ENCODE measurements at regions not wholly inside any gene's neighbourhood (a gene's known extent, or its start where the extent isn't known, plus 50 kb on each side); places are given as distances from the start of the nearest gene placed in this dataset.

DNA sequence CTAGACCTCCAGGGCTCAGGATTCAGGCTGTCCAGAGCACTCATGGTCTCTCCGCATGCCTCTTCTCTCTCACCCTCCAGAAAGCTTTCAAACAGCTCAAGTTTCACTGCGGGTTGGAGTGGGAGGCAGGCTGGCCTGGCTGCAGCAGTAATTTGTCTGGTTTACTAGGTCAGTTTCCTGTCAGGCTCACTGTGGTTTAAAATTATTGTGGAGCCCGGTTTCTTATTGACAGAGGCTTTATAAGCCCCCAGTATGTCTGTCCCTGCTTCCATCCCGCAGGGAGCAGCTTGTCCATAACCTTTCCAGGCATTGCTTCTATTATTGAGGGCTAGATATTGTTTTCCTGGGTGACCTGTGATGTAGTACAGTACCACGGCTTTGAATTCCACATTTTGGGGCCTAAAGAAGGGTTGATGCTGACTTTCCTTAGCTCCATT lies 235.3 kb upstream of the SORL1-AS1 start:
- H3K36me3 ChIP-seq (replicated peaks; ENCODE audit: insufficient read depth, low read length), result no peaks in the 10 kb centered on the region
- H3F3A ChIP-seq (ENCODE audit: insufficient read depth, low read length), result no peaks in the 10 kb centered on the region
- H3K9me3 ChIP-seq (replicated peaks; ENCODE audit: insufficient read depth, low read length), result no peaks in the 10 kb centered on the region
- H3K79me2 ChIP-seq (ENCODE audit: low read length), result no peaks in the 10 kb centered on the region
- DNase-seq, result no peak
- H3K9ac ChIP-seq (ENCODE audit: low read length), result no peak overlapping the region
- H3K27me3 ChIP-seq (replicated peaks; ENCODE audit: insufficient read depth, low read length), result no peaks in the 10 kb centered on the region
- no peaks in the 10 kb centered on the region for H3K9me2 ChIP-seq (replicated peaks; ENCODE audit: insufficient read depth, low read length)
- no peaks in the 10 kb centered on the region for H4K20me1 ChIP-seq (ENCODE audit: insufficient read depth, low read length)
- H2AFZ ChIP-seq (ENCODE audit: low read length), result no peak overlapping the region
- H3K4me1 ChIP-seq (ENCODE audit: low read length), result no peaks in the 10 kb centered on the region
- no peak overlapping the region for H3K4me3 ChIP-seq (ENCODE audit: low read length)
- H3K27ac ChIP-seq (ENCODE audit: low read length), result no peak overlapping the region
- H3K4me2 ChIP-seq (ENCODE audit: low read depth, low read length), result no peak overlapping the region
- TF ChIP-seq EZH2 (optimal IDR thresholded peaks at IDR 0.05; ENCODE audit: low read depth, low read length), result no peak
- no peak for TF ChIP-seq EZH2phosphoT487 (IDR thresholded peaks at IDR 0.05; ENCODE audit: low read length)
- TF ChIP-seq, protein P1, sequence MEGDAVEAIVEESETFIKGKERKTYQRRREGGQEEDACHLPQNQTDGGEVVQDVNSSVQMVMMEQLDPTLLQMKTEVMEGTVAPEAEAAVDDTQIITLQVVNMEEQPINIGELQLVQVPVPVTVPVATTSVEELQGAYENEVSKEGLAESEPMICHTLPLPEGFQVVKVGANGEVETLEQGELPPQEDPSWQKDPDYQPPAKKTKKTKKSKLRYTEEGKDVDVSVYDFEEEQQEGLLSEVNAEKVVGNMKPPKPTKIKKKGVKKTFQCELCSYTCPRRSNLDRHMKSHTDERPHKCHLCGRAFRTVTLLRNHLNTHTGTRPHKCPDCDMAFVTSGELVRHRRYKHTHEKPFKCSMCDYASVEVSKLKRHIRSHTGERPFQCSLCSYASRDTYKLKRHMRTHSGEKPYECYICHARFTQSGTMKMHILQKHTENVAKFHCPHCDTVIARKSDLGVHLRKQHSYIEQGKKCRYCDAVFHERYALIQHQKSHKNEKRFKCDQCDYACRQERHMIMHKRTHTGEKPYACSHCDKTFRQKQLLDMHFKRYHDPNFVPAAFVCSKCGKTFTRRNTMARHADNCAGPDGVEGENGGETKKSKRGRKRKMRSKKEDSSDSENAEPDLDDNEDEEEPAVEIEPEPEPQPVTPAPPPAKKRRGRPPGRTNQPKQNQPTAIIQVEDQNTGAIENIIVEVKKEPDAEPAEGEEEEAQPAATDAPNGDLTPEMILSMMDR (IDR thresholded peaks at IDR 0.05; ENCODE audit: low read length), result no peak

DNA sequence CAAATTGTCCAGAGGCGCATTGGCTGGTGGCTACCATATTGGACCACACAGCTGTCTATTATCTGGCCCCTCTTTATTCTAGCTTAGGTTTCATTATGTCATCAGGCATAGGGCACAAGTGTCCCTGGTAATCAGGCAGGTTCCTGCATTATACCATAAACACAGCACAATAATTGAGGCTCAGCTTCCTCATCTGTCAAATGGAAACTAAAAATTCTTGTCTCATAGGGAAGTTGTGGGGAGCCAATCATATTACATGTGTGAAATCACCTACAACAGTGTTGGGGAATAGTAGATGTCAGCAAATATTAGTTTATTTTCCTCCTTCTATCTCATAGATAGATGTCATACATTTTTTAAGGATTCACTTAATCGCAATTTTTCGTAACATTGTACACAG lies 231.0 kb upstream of the SORL1-AS1 start:
- Histone ChIP-seq H3K9me2 (replicated peaks; ENCODE audit: insufficient read depth, low read length) (no peaks in the 10 kb centered on the region), H3K27me3 (replicated peaks; ENCODE audit: insufficient read depth, low read length) (no peaks in the 10 kb centered on the region), H3K9me3 (replicated peaks; ENCODE audit: insufficient read depth, low read length) (no peaks in the 10 kb centered on the region), H3K79me2 (ENCODE audit: low read length) (no peaks in the 10 kb centered on the region), H3K27ac (ENCODE audit: low read length) (no peak overlapping the region), H3K4me2 (ENCODE audit: low read depth, low read length) (no peak overlapping the region), H3K4me3 (ENCODE audit: low read length) (no peak overlapping the region), H3K36me3 (replicated peaks; ENCODE audit: insufficient read depth, low read length) (no peaks in the 10 kb centered on the region), H2AFZ (ENCODE audit: low read length) (no peak overlapping the region), H3K4me1 (ENCODE audit: low read length) (no peaks in the 10 kb centered on the region), H3F3A (ENCODE audit: insufficient read depth, low read length) (no peaks in the 10 kb centered on the region), H3K9ac (ENCODE audit: low read length) (no peak overlapping the region), H4K20me1 (ENCODE audit: insufficient read depth, low read length) (no peaks in the 10 kb centered on the region)
- no peak for DNase-seq
- TF ChIP-seq EZH2phosphoT487 (IDR thresholded peaks at IDR 0.05; ENCODE audit: low read length) (no peak), EZH2 (optimal IDR thresholded peaks at IDR 0.05; ENCODE audit: low read depth, low read length) (no peak)
- TF ChIP-seq, protein P1 (IDR thresholded peaks at IDR 0.05; ENCODE audit: low read length), result no peak
